ENCODE measurements at regions not wholly inside any gene's neighbourhood (a gene's known extent, or its start where the extent isn't known, plus 50 kb on each side); places are given as distances from the start of the nearest gene placed in this dataset.
A peak's percentile ranks its signal among the peaks of the same experiment; 100 is the strongest.
"Not testable (repeated sequence)": the region's sequence is repeated elsewhere in the genome, so short reads cannot be mapped to it uniquely, and the experiment has no call there.

DNA sequence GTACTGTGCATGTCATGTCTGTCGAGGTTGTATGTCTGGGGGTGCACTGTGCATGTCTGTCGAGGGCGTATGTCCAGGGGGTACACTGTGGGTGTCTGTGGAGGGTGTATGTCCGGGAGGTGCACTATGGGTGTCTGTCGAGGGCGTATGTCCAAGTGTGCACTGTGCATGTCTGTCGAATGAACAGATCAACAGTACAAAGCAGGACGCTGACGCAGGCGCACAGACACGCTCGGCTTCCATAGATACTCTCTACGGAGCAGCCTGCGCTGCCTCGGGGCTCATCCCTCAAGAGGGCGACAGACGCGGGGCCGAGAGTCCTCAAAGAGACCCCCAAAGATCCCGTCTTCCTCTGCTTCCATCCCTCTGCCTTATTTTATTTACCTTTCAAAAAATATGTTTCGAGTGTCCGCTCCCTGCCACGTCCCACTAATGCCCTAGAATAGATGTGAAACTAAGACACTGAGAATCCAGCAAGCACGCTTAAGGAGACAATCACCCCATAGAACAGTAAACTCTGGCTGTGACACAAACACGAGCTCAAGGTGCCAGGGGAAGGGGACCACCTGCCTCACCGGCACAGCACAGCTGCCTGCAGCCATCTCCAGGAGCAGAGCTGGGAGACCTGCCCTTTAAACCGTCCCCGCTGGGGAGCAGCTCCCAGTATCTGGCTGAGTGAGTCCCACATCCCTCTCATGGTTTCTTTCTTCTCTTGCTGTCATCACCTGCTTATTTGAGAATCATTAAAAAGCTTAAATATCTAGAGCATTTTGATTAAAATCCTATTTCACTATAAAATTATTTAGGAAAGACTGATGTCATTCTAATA lies 250.5 kb upstream of the MYT1L start:
- Histone ChIP-seq H3K4me1 (replicated peaks in 1 of 2) (peaks cover 14 to 38% of the 10 kb centered on the region in 2 donors), H3K4me3 (no peak overlapping the region), H3K27ac (no peak overlapping the region)
- whole genome bisulfite sequencing, 10 experiments = 7 to 79% (median 61%) methylated on average over 1 to 12 of the region's 28 CpGs; no CpG with 5 or more reads in 3 of the 10 experiments
- in situ Hi-C loops (cut with MboI; ENCODE audit: low pct_unique_long_range_greater_than_20kb in 2 of 9, low sequenced_read_pairs in 9 of 9, unreplicated experiment in 9 of 9) = loop anchor here in 1 of 9 experiments (25.0 kb wide), 1 partner anchor 106 kb away; no protein-coding TSS in a partner anchor
- no peak for ATAC-seq (replicated peaks in 6 of 8)

DNA sequence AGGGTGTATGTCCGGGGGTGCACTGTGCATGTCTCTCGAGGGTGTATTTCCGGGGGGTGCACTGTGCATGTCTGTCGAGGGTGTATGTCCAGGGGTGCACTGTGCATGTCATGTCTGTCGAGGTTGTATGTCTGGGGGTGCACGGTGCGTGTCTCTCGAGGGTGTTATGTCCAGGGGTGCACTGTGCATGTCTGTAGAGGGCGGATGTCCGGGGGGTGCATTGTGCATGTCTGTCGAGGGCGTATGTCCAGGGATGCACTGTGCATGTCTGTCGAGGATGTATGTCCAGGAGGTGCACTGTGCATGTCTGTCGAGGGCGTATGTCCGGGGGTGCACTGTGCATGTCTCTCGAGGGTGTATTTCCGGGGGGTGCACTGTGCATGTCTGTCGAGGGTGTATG lies 249.8 kb upstream of the MYT1L start:
- ATAC-seq (replicated peaks in 6 of 8); H3K27ac ChIP-seq; H3K4me3 ChIP-seq: not testable (repeated sequence)
- peaks cover 16 to 40% of the 10 kb centered on the region in 2 donors for H3K4me1 ChIP-seq (replicated peaks in 1 of 2)
- 20 to 100% (median 83%) methylated on average over 1 to 11 of the region's 19 CpGs; no CpG with 5 or more reads in 4 of the 10 experiments for WGBS, 10 experiments
- in situ Hi-C loops (cut with MboI; ENCODE audit: low pct_unique_long_range_greater_than_20kb in 2 of 9, low sequenced_read_pairs in 9 of 9, unreplicated experiment in 9 of 9) = loop anchor here in 1 of 9 experiments (25.0 kb wide), 1 partner anchor 106 kb away; no protein-coding TSS in a partner anchor

- in situ Hi-C loops (cut with MboI; ENCODE audit: low pct_unique_long_range_greater_than_20kb in 2 of 9, low sequenced_read_pairs in 9 of 9, unreplicated experiment in 9 of 9) = loop anchor here in 1 of 9 experiments (25.0 kb wide), 1 partner anchor 107 kb away; no protein-coding TSS in a partner anchor
- ATAC-seq (replicated peaks in 6 of 8) = no peak
- H3K4me1 ChIP-seq (replicated peaks in 1 of 2) = peaks cover 19 to 45% of the 10 kb centered on the region in 2 donors
- H3K27ac ChIP-seq = no peak overlapping the region
- H3K4me3 ChIP-seq = no peak overlapping the region
- 67 to 100% (median 95%) methylated on average over 3 to 7 of the region's 19 CpGs; no CpG with 5 or more reads in 5 of the 10 experiments for WGBS, 10 experiments
Measured at GRCh38 chr2:2580341-2580740, 249.3 kb upstream of the MYT1L start.

- no peak overlapping the region for H3K27ac ChIP-seq
- ATAC-seq (replicated peaks in 6 of 8) = no peak
- no peak overlapping the region for H3K4me3 ChIP-seq
- H3K4me1 ChIP-seq (replicated peaks in 1 of 2) = peaks cover 25 to 50% of the 10 kb centered on the region in 2 donors
- 20 to 100% (median 72%) methylated on average over 1 to 5 of the region's 8 CpGs; no CpG with 5 or more reads in 5 of the 10 experiments for WGBS, 10 experiments
- in situ Hi-C loops (cut with MboI; ENCODE audit: low pct_unique_long_range_greater_than_20kb in 2 of 9, low sequenced_read_pairs in 9 of 9, unreplicated experiment in 9 of 9) = loop anchor here in 1 of 9 experiments (25.0 kb wide), 1 partner anchor 107 kb away; no protein-coding TSS in a partner anchor
Measured at GRCh38 chr2:2579814-2580213, 248.7 kb upstream of the MYT1L start.

GRCh38 chr2:2577407-2577831 lies 246.3 kb upstream of the MYT1L start:
- ATAC-seq (replicated peaks in 6 of 8) = peak in 6 of 8 experiments; percentile 56 to 92 (median 73)
- Histone ChIP-seq H3K27ac (peak overlapping the region in 1 of 2 donors; percentile 34), H3K4me3 (no peak overlapping the region), H3K4me1 (replicated peaks in 1 of 2) (peaks cover 25 to 50% of the 10 kb centered on the region in 2 donors)
- in situ Hi-C loops (cut with MboI; ENCODE audit: low pct_unique_long_range_greater_than_20kb in 2 of 9, low sequenced_read_pairs in 9 of 9, unreplicated experiment in 9 of 9) = loop anchor here in 1 of 9 experiments (25.0 kb wide), 1 partner anchor 110 kb away; no protein-coding TSS in a partner anchor
- 0 to 78% (median 42%) methylated on average over 3 to 15 of the region's 17 CpGs; no CpG with 5 or more reads in 1 of the 10 experiments for WGBS, 10 experiments

DNA sequence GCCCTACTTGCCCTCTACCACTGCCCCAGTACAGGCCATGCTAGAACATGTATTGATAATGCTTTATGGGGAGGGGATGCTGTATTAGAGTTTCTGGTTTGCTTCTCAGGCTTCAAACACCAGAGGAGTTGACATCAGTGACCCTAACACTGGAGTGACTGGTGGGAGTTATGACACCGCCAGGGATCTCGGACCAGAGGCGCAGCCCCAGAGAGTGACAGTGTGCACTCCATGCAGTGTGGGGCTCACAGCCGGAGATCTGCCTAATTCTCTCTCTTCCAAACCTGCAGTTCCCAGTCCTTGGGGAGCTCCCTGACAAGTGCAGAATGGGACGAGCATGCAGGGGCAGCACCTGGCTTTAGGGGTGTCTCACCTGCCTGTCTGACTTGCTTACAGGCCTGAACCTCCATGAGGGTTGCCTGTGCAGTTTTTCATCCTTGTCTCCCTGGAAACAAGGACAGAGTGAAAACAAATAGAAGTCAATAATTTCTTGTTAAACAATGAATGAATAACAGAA lies 244.9 kb upstream of the MYT1L start:
- no peak overlapping the region for H3K4me3 ChIP-seq
- H3K4me1 ChIP-seq (replicated peaks in 1 of 2) = peaks cover 23 to 41% of the 10 kb centered on the region in 2 donors
- 66 to 100% (median 95%) methylated on average over 1 to 4 of the region's 5 CpGs; no CpG with 5 or more reads in 7 of the 10 experiments for WGBS, 10 experiments
- ATAC-seq (replicated peaks in 6 of 8) = no peak
- H3K27ac ChIP-seq = no peak overlapping the region
- in situ Hi-C loops (cut with MboI; ENCODE audit: low pct_unique_long_range_greater_than_20kb in 2 of 9, low sequenced_read_pairs in 9 of 9, unreplicated experiment in 9 of 9) = loop anchor here in 1 of 9 experiments (25.0 kb wide), 1 partner anchor 111 kb away; no protein-coding TSS in a partner anchor

DNA sequence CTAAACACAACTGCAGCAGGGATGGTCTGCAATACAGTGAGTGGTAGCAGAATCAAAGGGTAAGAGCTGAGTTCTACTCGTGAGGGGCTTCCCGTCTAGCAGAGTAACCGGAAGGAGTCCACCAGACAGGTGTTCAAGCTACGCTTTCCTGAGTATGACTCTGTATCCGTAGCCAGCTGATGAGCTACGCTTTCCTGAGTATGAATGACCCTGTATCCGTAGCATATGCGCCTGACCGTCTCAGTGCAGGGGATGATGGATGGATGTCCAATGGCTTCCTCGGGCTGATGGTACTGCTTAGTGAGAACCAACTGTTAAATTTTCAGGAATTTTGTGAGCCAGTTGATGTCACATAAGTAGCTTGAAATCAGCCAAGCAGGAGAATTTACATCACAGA lies 244.1 kb upstream of the MYT1L start:
- WGBS, 10 experiments = 0 to 77% (median 35%) methylated on average over 1 to 10 of the region's 10 CpGs; no CpG with 5 or more reads in 3 of the 10 experiments

DNA sequence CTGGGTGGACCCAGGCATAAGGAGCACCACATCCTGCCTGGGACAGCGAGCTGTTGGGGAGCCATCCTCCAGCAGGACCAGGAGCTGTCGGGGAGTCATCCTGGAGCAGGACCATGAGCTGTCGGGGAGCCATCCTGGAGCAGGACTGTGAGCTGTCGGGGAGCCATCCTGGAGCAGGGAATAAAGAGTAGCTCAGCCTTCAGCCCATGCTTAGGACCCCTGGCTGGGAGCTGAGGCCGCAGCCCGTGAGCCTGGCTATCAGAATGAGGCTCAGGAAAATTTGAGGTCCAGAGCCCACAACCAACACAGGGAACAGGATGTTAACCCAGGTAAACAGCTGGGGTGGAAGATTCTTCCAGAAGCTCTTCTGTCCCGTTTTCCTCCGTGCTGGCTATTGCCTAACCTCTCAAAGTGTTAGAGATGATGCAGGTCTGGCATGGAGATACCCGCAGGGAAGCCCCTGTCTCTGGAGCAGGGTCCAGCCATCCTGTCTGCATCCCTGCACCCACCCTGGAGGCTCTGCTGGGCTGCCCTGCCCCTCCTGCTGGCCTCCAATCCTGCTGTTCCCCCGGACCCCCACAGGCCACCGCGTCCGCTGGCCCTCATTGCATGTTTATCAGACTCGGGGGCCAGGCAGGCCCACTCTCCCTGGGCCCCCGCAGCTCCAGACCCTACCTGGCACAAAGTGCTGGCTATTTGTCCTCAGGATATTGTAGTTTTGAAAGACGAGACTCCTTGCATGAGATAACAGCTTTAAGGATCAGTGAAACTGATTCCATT lies 243.5 kb upstream of the MYT1L start:
- WGBS, 10 experiments = 33 to 100% (median 92%) methylated on average over 1 to 6 of the region's 16 CpGs; no CpG with 5 or more reads in 4 of the 10 experiments
- no peak overlapping the region for H3K27ac ChIP-seq
- H3K4me3 ChIP-seq = no peak overlapping the region
- no peak for ATAC-seq (replicated peaks in 6 of 8)
- H3K4me1 ChIP-seq (replicated peaks in 1 of 2) = peaks cover 23 to 45% of the 10 kb centered on the region in 2 donors
- in situ Hi-C loops (cut with MboI; ENCODE audit: low pct_unique_long_range_greater_than_20kb in 2 of 9, low sequenced_read_pairs in 9 of 9, unreplicated experiment in 9 of 9) = loop anchor here in 1 of 9 experiments (25.0 kb wide), 1 partner anchor 113 kb away; no protein-coding TSS in a partner anchor

More for the DNA sequence above, 244.1 kb upstream of the MYT1L start:
- H3K27ac ChIP-seq = no peak overlapping the region
- ATAC-seq (replicated peaks in 6 of 8) = peak in 5 of 8 experiments; percentile 9 to 80 (median 67)
- in situ Hi-C loops (cut with MboI; ENCODE audit: low pct_unique_long_range_greater_than_20kb in 2 of 9, low sequenced_read_pairs in 9 of 9, unreplicated experiment in 9 of 9) = loop anchor here in 1 of 9 experiments (25.0 kb wide), 1 partner anchor 112 kb away; no protein-coding TSS in a partner anchor
- no peak overlapping the region for H3K4me3 ChIP-seq
- peaks cover 23 to 41% of the 10 kb centered on the region in 2 donors for H3K4me1 ChIP-seq (replicated peaks in 1 of 2)

DNA sequence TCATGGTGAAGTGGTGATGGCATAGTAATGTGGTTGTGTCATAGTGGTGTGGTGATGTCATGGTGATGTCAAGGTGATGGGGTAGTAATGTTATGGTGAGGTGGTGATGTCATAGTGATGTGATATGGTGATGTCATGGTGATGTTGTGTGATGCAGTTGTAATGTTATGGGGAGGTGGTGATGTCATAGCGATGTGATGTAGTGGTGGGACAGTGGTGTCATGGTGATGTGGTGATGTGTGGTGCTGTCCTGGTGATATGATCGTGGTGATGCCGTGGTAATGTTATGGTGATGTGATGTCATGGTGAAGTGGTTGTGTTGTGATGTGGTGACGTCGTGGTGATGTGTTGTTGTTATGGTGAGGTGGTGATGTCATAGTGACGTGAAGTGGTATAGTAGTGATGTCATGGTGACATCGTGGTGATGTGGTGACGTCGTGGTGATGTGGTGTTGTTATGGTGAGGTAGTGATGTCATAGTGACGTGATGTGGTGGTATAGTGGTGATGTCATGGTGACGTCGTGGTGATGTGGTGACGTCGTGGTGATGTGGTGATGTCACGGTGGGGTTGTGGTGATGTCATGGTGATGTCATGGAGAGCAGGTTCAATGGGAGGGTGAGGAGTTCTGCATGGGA lies 242.7 kb upstream of the MYT1L start:
- WGBS, 10 experiments = 64 to 100% (median 90%) methylated on average over 2 to 15 of the region's 15 CpGs; no CpG with 5 or more reads in 3 of the 10 experiments
- no peak for ATAC-seq (replicated peaks in 6 of 8)
- no peak overlapping the region for H3K27ac ChIP-seq
- in situ Hi-C loops (cut with MboI; ENCODE audit: low pct_unique_long_range_greater_than_20kb in 2 of 9, low sequenced_read_pairs in 9 of 9, unreplicated experiment in 9 of 9) = no loop called here
- H3K4me1 ChIP-seq (replicated peaks in 1 of 2) = peaks cover 23 to 45% of the 10 kb centered on the region in 2 donors
- no peak overlapping the region for H3K4me3 ChIP-seq

GRCh38 chr2:2573205-2573604 lies 242.1 kb upstream of the MYT1L start:
- H3K4me3 ChIP-seq = no peak overlapping the region
- in situ Hi-C loops (cut with MboI; ENCODE audit: low pct_unique_long_range_greater_than_20kb in 2 of 9, low sequenced_read_pairs in 9 of 9, unreplicated experiment in 9 of 9) = no loop called here
- ATAC-seq (replicated peaks in 6 of 8) = no peak
- H3K4me1 ChIP-seq (replicated peaks in 1 of 2) = peaks cover 23 to 43% of the 10 kb centered on the region in 2 donors
- WGBS, 10 experiments = 48 to 90% (median 85%) methylated on average over 2 to 3 of the region's 4 CpGs; no CpG with 5 or more reads in 7 of the 10 experiments
- no peak overlapping the region for H3K27ac ChIP-seq

- in situ Hi-C loops (cut with MboI; ENCODE audit: low pct_unique_long_range_greater_than_20kb in 2 of 9, low sequenced_read_pairs in 9 of 9, unreplicated experiment in 9 of 9) = no loop called here
- no peak overlapping the region for H3K27ac ChIP-seq
- WGBS, 10 experiments = 20 to 100% (median 90%) methylated on average over 1 to 7 of the region's 25 CpGs; no CpG with 5 or more reads in 2 of the 10 experiments
- H3K4me1 ChIP-seq (replicated peaks in 1 of 2) = peaks cover 23 to 37% of the 10 kb centered on the region in 2 donors
- ATAC-seq (replicated peaks in 6 of 8) = no peak
- H3K4me3 ChIP-seq = no peak overlapping the region
Measured at GRCh38 chr2:2572393-2573204, 241.5 kb upstream of the MYT1L start.
